H1 (cell line): ENCODE measurements at regions not wholly inside any gene's neighbourhood (a gene's known extent, or its start where the extent isn't known, plus 50 kb on each side); places are given as distances from the start of the nearest gene placed in this dataset.
A peak's percentile ranks its signal among the peaks of the same experiment; 100 is the strongest.

Experiments
- CTCF ChIA-PET: fragments of 300-600 bp; sonication (Branson Sonifier 250); formaldehyde crosslinking; loops from one replicate; lab custom pipeline; 2021; ENCODE audit not compliant: partially characterized antibody; lab: Charles Lee
- POLR2A ChIA-PET: fragments of 300-600 bp; sonication (Branson Sonifier 250); formaldehyde crosslinking; loops from one replicate; lab custom pipeline; 2021; ENCODE audit warnings: inconsistent platforms; ENCODE audit not compliant: partially characterized antibody; lab: Charles Lee
- DNase-seq, 2 experiments: peaks; one replicate each; pipeline versions ENCODE4 v3.0.0 to v3.0.0-alpha.2; 2010 to 2022; ENCODE audit warnings: low spot score in 2 of 2, low read depth in 1 of 2, mixed read lengths in 1 of 2
- FAIRE-seq: peaks from 2 replicates; lab custom pipeline; 2011; peaks lifted over from hg19 to GRCh38; lab: Jason Lieb, UNC
- H2AFZ ChIP-seq: 2 replicates; pipeline ENCODE4 v1.8.1; 2012; ENCODE audit warnings: low read length, inconsistent platforms
- H2AK5ac ChIP-seq: 2 replicates; pipeline ENCODE4 v1.6.1; 2013; ENCODE audit warnings: low read depth, low read length
- H2BK120ac ChIP-seq: replicated peaks from 2 replicates; pipeline ENCODE3; 2013; ENCODE audit warnings: low read depth, low read length, inconsistent platforms
- H2BK12ac ChIP-seq: 2 replicates; pipeline ENCODE4 v1.6.1; 2013; ENCODE audit warnings: low read depth, low read length
- H2BK15ac ChIP-seq: 2 replicates; pipeline ENCODE4 v1.6.1; 2013; ENCODE audit warnings: low read length
- H2BK20ac ChIP-seq: 2 replicates; pipeline ENCODE4 v1.6.1; 2013; ENCODE audit warnings: low read length
- H2BK5ac ChIP-seq: 2 replicates; pipeline ENCODE4 v1.6.1; 2013; ENCODE audit warnings: low read depth, low read length
- H3K14ac ChIP-seq: 2 replicates; pipeline ENCODE4 v1.6.1; 2013; ENCODE audit warnings: inconsistent platforms; ENCODE audit not compliant: insufficient read length
- H3K18ac ChIP-seq: 2 replicates; pipeline ENCODE4 v1.6.1; 2013; ENCODE audit warnings: low read length; ENCODE audit errors: extremely low read depth
- H3K23ac ChIP-seq: 2 replicates; pipeline ENCODE4 v1.6.1; 2013; ENCODE audit warnings: inconsistent platforms; ENCODE audit not compliant: insufficient read length
- H3K23me2 ChIP-seq: 2 replicates; pipeline ENCODE4 v1.6.1; 2013; ENCODE audit warnings: low read depth, low read length
- H3K27ac ChIP-seq: 2 replicates; pipeline ENCODE4 v1.6.1; 2011; ENCODE audit warnings: low read depth, low read length, inconsistent platforms
- H3K27me3 ChIP-seq, 4 experiments: replicated peaks in 1 of 4; 1 replicate in 1 of 4; 2 replicates in 3 of 4; pipeline versions ENCODE4 v1.6.1 to v1.8.1; 2011 to 2013; ENCODE audit warnings: low read length in 3 of 4, mild to moderate bottlenecking in 3 of 4, inconsistent platforms in 2 of 4, mixed read lengths in 2 of 4, moderate library complexity in 1 of 4; ENCODE audit not compliant: control insufficient read depth in 3 of 4, insufficient read depth in 3 of 4; ENCODE audit errors: extremely low read depth in 1 of 4
- H3K36me3 ChIP-seq, 4 experiments: 2 replicates each; pipeline versions ENCODE4 v1.6.1 to v1.8.1; 2011 to 2013; ENCODE audit warnings: mild to moderate bottlenecking in 4 of 4, low read length in 3 of 4, moderate library complexity in 2 of 4, control low read depth in 1 of 4, inconsistent platforms in 1 of 4; ENCODE audit not compliant: insufficient read depth in 4 of 4, control insufficient read depth in 2 of 4
- H3K4ac ChIP-seq: replicated peaks from 2 replicates; pipeline ENCODE3; 2013; ENCODE audit warnings: low read length, low read depth, mixed read lengths, inconsistent platforms; ENCODE audit not compliant: insufficient read length
- H3K4me1 ChIP-seq, 4 experiments: replicated peaks in 1 of 4; 1 replicate in 1 of 4; 2 replicates in 3 of 4; pipeline versions ENCODE4 v1.6.1 to v1.8.1; 2011 to 2013; ENCODE audit warnings: low read length in 3 of 4, inconsistent platforms in 2 of 4, mixed read lengths in 1 of 4; ENCODE audit not compliant: insufficient read depth in 4 of 4, control insufficient read depth in 3 of 4
- H3K4me2 ChIP-seq, 2 experiments: 2 replicates each; pipeline versions ENCODE4 v1.6.1 to v1.8.1; 2011 to 2013; ENCODE audit warnings: low read depth in 2 of 2, low read length in 2 of 2, control low read depth in 1 of 2, inconsistent platforms in 1 of 2, mild to moderate bottlenecking in 1 of 2; ENCODE audit not compliant: insufficient read depth in 1 of 2
- H3K4me3 ChIP-seq, 4 experiments: fragments of 200-600, 300-600 bp in 1 of 4; sonication (generic), shearing (Covaris generic), sonication (Bioruptor Twin) in 1 of 4; 2 replicates each; pipeline versions ENCODE4 v1.5.1 to v1.8.1; 2011 to 2016; ENCODE audit warnings: low read length in 4 of 4, low read depth in 3 of 4, control low read depth in 2 of 4, inconsistent platforms in 2 of 4, mild to moderate bottlenecking in 2 of 4, mixed read lengths in 1 of 4, moderate library complexity in 1 of 4; ENCODE audit not compliant: insufficient read depth in 2 of 4; ENCODE audit errors: extremely low read depth in 1 of 4
- H3K56ac ChIP-seq: replicated peaks from 2 replicates; pipeline ENCODE3; 2013; ENCODE audit warnings: low read depth, mild to moderate bottlenecking, mixed read lengths, low read length, inconsistent platforms; ENCODE audit not compliant: insufficient read length
- H3K79me1 ChIP-seq: 2 replicates; pipeline ENCODE4 v1.6.1; 2013; ENCODE audit warnings: low read depth, low read length, control low read depth
- H3K79me2 ChIP-seq, 2 experiments: 2 replicates each; pipeline versions ENCODE4 v1.6.1 to v1.8.1; 2012 to 2013; ENCODE audit warnings: low read length in 2 of 2, mild to moderate bottlenecking in 2 of 2, inconsistent platforms in 1 of 2; ENCODE audit not compliant: insufficient read depth in 2 of 2, control insufficient read depth in 1 of 2
- H3K9ac ChIP-seq, 4 experiments: replicated peaks in 1 of 4; 1 replicate in 1 of 4; 2 replicates in 3 of 4; pipeline versions ENCODE4 v1.6.1 to v1.8.1; 2011 to 2013; ENCODE audit warnings: low read depth in 3 of 4, low read length in 3 of 4, control low read depth in 2 of 4, mild to moderate bottlenecking in 2 of 4, moderate library complexity in 2 of 4, inconsistent platforms in 1 of 4; ENCODE audit errors: extremely low read depth in 1 of 4
- H3K9me3 ChIP-seq, 2 experiments: 2 replicates each; pipeline versions ENCODE4 v1.6.1 to v1.8.1; 2012 to 2013; ENCODE audit warnings: mild to moderate bottlenecking in 2 of 2, moderate library complexity in 2 of 2, control low read depth in 1 of 2, inconsistent platforms in 1 of 2, low read depth in 1 of 2, low read length in 1 of 2, mixed read lengths in 1 of 2; ENCODE audit not compliant: insufficient read depth in 2 of 2
- H4K20me1 ChIP-seq, 2 experiments: replicated peaks in 1 of 2; 2 replicates each; pipeline versions ENCODE3 to v1.8.1; 2011 to 2013; ENCODE audit warnings: inconsistent platforms in 2 of 2, low read length in 2 of 2, mild to moderate bottlenecking in 1 of 2; ENCODE audit not compliant: insufficient read depth in 2 of 2, control insufficient read depth in 1 of 2
- H4K5ac ChIP-seq: 2 replicates; pipeline ENCODE4 v1.6.1; 2013; ENCODE audit warnings: low read length, low read depth, mixed read lengths, inconsistent platforms; ENCODE audit not compliant: insufficient read length
- H4K8ac ChIP-seq: 2 replicates; pipeline ENCODE4 v1.8.0; 2013; ENCODE audit warnings: mild to moderate bottlenecking, moderate library complexity, low read length, inconsistent platforms; ENCODE audit not compliant: insufficient read depth; ENCODE audit errors: extremely low read depth
- H4K91ac ChIP-seq: replicated peaks from 2 replicates; pipeline ENCODE3; 2013; ENCODE audit warnings: low read length, mixed read lengths, inconsistent platforms; ENCODE audit not compliant: insufficient read length
- ATF3 ChIP-seq: IDR thresholded peaks from 2 replicates; pipeline ENCODE4 v1.6.1; 2011; ENCODE audit warnings: low read depth, mild to moderate bottlenecking, low read length; ENCODE audit not compliant: insufficient read depth
- BCL11A ChIP-seq, 2 experiments: IDR thresholded peaks; one replicate each; pipeline ENCODE4 v1.6.1; 2011; ENCODE audit warnings: low read depth in 2 of 2, low read length in 2 of 2, mild to moderate bottlenecking in 2 of 2
- KDM4A ChIP-seq: IDR thresholded peaks from one replicate; pipeline ENCODE4 v1.7.1; 2012; ENCODE audit warnings: low read depth, mild to moderate bottlenecking, moderate library complexity, low read length, inconsistent platforms; ENCODE audit not compliant: severe bottlenecking
- POLR2A ChIP-seq, 2 experiments: IDR thresholded peaks; 1 replicate in 1 of 2; 2 replicates in 1 of 2; pipeline ENCODE4 v1.6.1; 2011; ENCODE audit warnings: low read depth in 2 of 2, low read length in 2 of 2, mild to moderate bottlenecking in 2 of 2; ENCODE audit errors: control extremely low read depth in 1 of 2
- POU5F1 ChIP-seq: IDR thresholded peaks from 2 replicates; pipeline ENCODE4 v1.6.1; 2011; ENCODE audit warnings: low read depth, mild to moderate bottlenecking, low read length, moderate library complexity
- RXRA ChIP-seq: IDR thresholded peaks from 2 replicates; pipeline ENCODE4 v1.6.1; 2011; ENCODE audit warnings: low read depth, mild to moderate bottlenecking, low read length, moderate library complexity; ENCODE audit not compliant: insufficient read depth
- SIX5 ChIP-seq: IDR thresholded peaks from 2 replicates; pipeline ENCODE4 v1.6.1; 2011; ENCODE audit warnings: mild to moderate bottlenecking, low read depth, low read length
- YY1 ChIP-seq: IDR thresholded peaks from 2 replicates; pipeline ENCODE4 v1.6.1; 2011; ENCODE audit warnings: low read depth, mild to moderate bottlenecking, low read length
- WGBS, 2 experiments: shearing (Covaris generic) in 1 of 2; methylation state at CpG; one replicate each; pipeline versions ENCODE4 v1.1.6 to v1.1.7; 2013 to 2015; ENCODE audit warnings: low lambda C conversion rate in 2 of 2, mixed read lengths in 2 of 2, inconsistent platforms in 1 of 2, low coverage in 1 of 2, missing lambda C conversion rate in 1 of 2; ENCODE audit not compliant: insufficient replicate concordance in 2 of 2, insufficient coverage in 1 of 2, insufficient read length in 1 of 2; ENCODE audit errors: extremely low coverage in 1 of 2, missing lambda C conversion rate in 1 of 2; 5-methylcytosine and 5-hydroxymethylcytosine counted together

GRCh38 chr1:38113159-38113666, 66.6 kb upstream of the POU3F1 start:
- CTCF ChIA-PET, result interaction anchor here (0.8 to 2.2 kb wide), 13 partner anchors 10 to 391 kb away, joined by 3 to 7 read pairs (median 3); no protein-coding TSS in a partner anchor

More at GRCh38 chr1:38113159-38113666, 66.6 kb upstream of the POU3F1 start:
- H3K14ac ChIP-seq, result no peak overlapping the region
- H3K27me3 ChIP-seq, result no peaks in the 10 kb centered on the region
- peaks cover 5% of the 10 kb centered on the region; the same call in 1 of the 2 replicates for H3K23me2 ChIP-seq
- whole genome bisulfite sequencing, 2 experiments, result 86% methylated on average over 14 of the region's 14 CpGs; no CpG with 5 or more reads in 1 of the 2 experiments
- H2AFZ ChIP-seq, result no peak overlapping the region
- H3K79me1 ChIP-seq, result no peaks in the 10 kb centered on the region
- no peak for FAIRE-seq
- no peak overlapping the region for H3K4ac ChIP-seq
- no peak overlapping the region for H3K23ac ChIP-seq
- H2AK5ac ChIP-seq, result 0 out of 2 replicates have a peak overlapping the region, but pooled peaks have one; percentile 24
- peaks cover 0 to 2% of the 10 kb centered on the region in 2 experiments; a peak in 2 of 4 replicates for H3K9me3 ChIP-seq
- H2BK12ac ChIP-seq, result no peak overlapping the region
- H2BK20ac ChIP-seq, result no peak overlapping the region
- no peak overlapping the region for H3K4me3 ChIP-seq
- no peak for DNase-seq
- no peak overlapping the region for H4K8ac ChIP-seq
- no peak overlapping the region for H3K56ac ChIP-seq
- peaks cover 0 to 5% (median 0%) of the 10 kb centered on the region in 4 experiments; a peak in 1 of 7 replicates for H3K4me1 ChIP-seq
- H3K9ac ChIP-seq, result no peak overlapping the region
- no peak overlapping the region for H3K4me2 ChIP-seq
- H4K20me1 ChIP-seq, result no peaks in the 10 kb centered on the region
- no peak for TF ChIP-seq KDM4A
- TF ChIP-seq ATF3, result no peak
- no peak for TF ChIP-seq POLR2A (IDR thresholded peaks at IDR 0.05; ENCODE audit: control extremely low read depth in 1 of 2, low read depth in 2 of 2, low read length in 2 of 2)
- TF ChIP-seq POU5F1, result no peak
- TF ChIP-seq SIX5, result no peak
- TF ChIP-seq YY1, result no peak
- TF ChIP-seq RXRA, result no peak
- no peak for TF ChIP-seq BCL11A (IDR thresholded peaks at IDR 0.05; ENCODE audit: low read depth in 2 of 2, low read length in 2 of 2)
- TF ChIP-seq, all 59 proteins: peak for 0
- Histone ChIP-seq H3K18ac (no peak overlapping the region), H3K79me2 (no peaks in the 10 kb centered on the region), H2BK5ac (no peak overlapping the region), H2BK15ac (no peak overlapping the region), H2BK120ac (no peak overlapping the region), H3K36me3 (no peaks in the 10 kb centered on the region), H4K91ac (no peak overlapping the region), H3K27ac (no peak overlapping the region), H4K5ac (no peak overlapping the region)
- POLR2A ChIA-PET, result interaction anchor here (0.9 to 1.6 kb wide), 2 partner anchors 9 to 65 kb away, joined by 3 to 6 read pairs; no protein-coding TSS in a partner anchor
